ENCODE measurements at regions not wholly inside any gene's neighbourhood (a gene's known extent, or its start where the extent isn't known, plus 50 kb on each side); places are given as distances from the start of the nearest gene placed in this dataset.

DNA sequence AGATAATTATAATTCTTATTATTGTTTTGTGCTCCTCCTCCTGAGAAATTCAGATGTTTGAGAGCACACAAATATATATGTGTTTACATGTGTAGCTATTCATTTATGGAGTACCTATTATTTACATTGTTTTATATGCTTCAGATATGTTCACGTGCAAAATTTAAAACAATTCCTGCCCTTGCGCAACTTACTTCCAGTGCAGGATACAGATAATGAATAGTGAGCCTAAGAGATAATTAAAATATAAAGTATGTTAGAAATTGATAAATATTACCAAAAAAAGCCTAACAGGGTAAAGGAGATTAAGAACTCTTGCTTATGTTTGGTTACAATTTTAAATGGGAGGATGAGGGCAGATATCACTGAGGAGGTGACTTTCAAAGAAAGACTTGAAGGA, 81.7 kb upstream of the DPH6 start:
- H3K36me3 ChIP-seq = no peaks in the 10 kb centered on the region
- H3K27ac ChIP-seq = no peak overlapping the region
- no peaks in the 10 kb centered on the region for H3K27me3 ChIP-seq (ENCODE audit: insufficient read depth, low read depth, severe bottlenecking)
- no peak for DNase-seq
- TF ChIP-seq, protein P1, sequence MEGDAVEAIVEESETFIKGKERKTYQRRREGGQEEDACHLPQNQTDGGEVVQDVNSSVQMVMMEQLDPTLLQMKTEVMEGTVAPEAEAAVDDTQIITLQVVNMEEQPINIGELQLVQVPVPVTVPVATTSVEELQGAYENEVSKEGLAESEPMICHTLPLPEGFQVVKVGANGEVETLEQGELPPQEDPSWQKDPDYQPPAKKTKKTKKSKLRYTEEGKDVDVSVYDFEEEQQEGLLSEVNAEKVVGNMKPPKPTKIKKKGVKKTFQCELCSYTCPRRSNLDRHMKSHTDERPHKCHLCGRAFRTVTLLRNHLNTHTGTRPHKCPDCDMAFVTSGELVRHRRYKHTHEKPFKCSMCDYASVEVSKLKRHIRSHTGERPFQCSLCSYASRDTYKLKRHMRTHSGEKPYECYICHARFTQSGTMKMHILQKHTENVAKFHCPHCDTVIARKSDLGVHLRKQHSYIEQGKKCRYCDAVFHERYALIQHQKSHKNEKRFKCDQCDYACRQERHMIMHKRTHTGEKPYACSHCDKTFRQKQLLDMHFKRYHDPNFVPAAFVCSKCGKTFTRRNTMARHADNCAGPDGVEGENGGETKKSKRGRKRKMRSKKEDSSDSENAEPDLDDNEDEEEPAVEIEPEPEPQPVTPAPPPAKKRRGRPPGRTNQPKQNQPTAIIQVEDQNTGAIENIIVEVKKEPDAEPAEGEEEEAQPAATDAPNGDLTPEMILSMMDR (IDR thresholded peaks at IDR 0.05; ENCODE audit: low read depth, low read length) = no peak
- no peaks in the 10 kb centered on the region for H3K9me3 ChIP-seq (ENCODE audit: severe bottlenecking)
- no peak overlapping the region for H3K4me3 ChIP-seq (ENCODE audit: low read depth, low read length)

- DNase-seq = no peak
- no peaks in the 10 kb centered on the region for H3K36me3 ChIP-seq
- no peaks in the 10 kb centered on the region for H3K27me3 ChIP-seq (ENCODE audit: insufficient read depth, low read depth, severe bottlenecking)
- no peak overlapping the region for H3K27ac ChIP-seq
- H3K4me3 ChIP-seq (ENCODE audit: low read depth, low read length) = no peak overlapping the region
- TF ChIP-seq, protein P1 (IDR thresholded peaks at IDR 0.05; ENCODE audit: low read depth, low read length) = no peak
- no peaks in the 10 kb centered on the region for H3K9me3 ChIP-seq (ENCODE audit: severe bottlenecking)
These were observed 83.8 kb upstream of the DPH6 start for GRCh38 chr15:35629766-35630165.

GRCh38 chr15:35630532-35630931, 84.6 kb upstream of the DPH6 start:
- no peak for DNase-seq
- TF ChIP-seq, protein P1 (IDR thresholded peaks at IDR 0.05; ENCODE audit: low read depth, low read length) = no peak
- H3K9me3 ChIP-seq (ENCODE audit: severe bottlenecking) = no peaks in the 10 kb centered on the region
- H3K27ac ChIP-seq = no peak overlapping the region
- H3K4me3 ChIP-seq (ENCODE audit: low read depth, low read length) = no peak overlapping the region
- H3K27me3 ChIP-seq (ENCODE audit: insufficient read depth, low read depth, severe bottlenecking) = no peaks in the 10 kb centered on the region
- no peaks in the 10 kb centered on the region for H3K36me3 ChIP-seq

DNA sequence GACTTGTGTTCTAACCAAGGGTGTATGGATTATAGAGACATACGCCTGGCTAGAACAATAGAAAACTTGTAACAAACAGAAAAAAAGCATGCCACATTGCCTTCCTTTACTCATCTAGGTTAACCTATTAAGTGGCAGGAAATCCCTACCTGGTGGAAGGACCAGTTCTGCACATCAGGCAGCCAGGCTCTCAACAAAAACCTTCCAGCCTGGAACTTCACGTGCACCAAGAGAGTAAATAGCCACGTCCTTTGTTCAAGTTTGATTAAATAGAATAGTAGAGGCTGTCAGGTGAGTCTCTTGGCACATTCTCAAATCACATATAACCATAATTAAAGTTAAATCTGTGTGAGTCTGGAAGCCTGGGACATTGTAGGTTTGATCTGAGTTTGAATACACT, 85.0 kb upstream of the DPH6 start:
- TF ChIP-seq, protein P1 (IDR thresholded peaks at IDR 0.05; ENCODE audit: low read depth, low read length) = no peak
- Histone ChIP-seq H3K27ac (no peak overlapping the region), H3K4me3 (ENCODE audit: low read depth, low read length) (no peak overlapping the region), H3K9me3 (ENCODE audit: severe bottlenecking) (no peaks in the 10 kb centered on the region), H3K27me3 (ENCODE audit: insufficient read depth, low read depth, severe bottlenecking) (no peaks in the 10 kb centered on the region), H3K36me3 (no peaks in the 10 kb centered on the region)
- DNase-seq = no peak

DNA sequence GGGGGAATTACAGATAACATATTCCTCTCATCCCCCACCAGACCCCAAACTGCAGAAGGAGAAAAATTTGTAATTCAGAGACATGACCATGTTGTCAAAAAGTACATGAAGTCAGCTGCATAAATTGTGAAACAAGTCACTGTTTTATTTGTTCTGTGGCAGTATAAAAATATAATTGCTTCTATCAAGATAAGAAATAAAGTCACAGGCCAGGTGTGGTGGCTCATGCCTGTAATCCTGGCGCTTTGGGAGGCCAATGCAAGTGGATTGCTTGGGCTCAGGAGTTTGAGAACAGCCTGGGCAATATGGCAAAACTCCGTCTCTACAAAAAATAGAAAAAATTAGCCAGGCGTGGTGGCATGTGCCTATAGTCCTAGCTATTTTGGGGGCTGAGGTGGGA, 87.7 kb upstream of the DPH6 start:
- TF ChIP-seq, protein P1 (IDR thresholded peaks at IDR 0.05; ENCODE audit: low read depth, low read length) = no peak
- DNase-seq = no peak
- Histone ChIP-seq H3K27ac (no peak overlapping the region), H3K27me3 (ENCODE audit: insufficient read depth, low read depth, severe bottlenecking) (no peaks in the 10 kb centered on the region), H3K9me3 (ENCODE audit: severe bottlenecking) (no peaks in the 10 kb centered on the region), H3K4me3 (ENCODE audit: low read depth, low read length) (no peak overlapping the region), H3K36me3 (no peaks in the 10 kb centered on the region)

DNA sequence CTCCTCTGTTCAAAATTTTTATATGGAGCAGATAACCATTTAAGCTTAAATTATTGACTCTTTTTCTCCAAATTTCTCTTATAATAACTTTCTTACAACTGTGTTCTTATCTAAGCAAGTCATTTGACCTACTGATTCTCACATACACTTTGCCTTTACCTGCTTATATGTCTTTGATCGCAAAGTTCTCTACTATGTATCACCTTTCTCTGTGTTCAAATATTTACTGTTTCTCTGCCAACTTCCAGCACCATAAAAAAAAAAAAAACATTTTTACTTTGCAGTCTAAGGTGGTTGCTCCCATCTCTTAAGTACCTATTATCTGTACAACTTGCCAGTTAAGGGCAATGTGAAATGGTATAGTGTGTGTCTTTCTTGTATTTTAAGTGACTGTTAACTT, 100.8 kb upstream of the DPH6 start:
- Histone ChIP-seq H3K27ac (no peak overlapping the region), H3K36me3 (no peaks in the 10 kb centered on the region), H3K9me3 (ENCODE audit: severe bottlenecking) (no peaks in the 10 kb centered on the region), H3K4me3 (ENCODE audit: low read depth, low read length) (no peak overlapping the region), H3K27me3 (ENCODE audit: insufficient read depth, low read depth, severe bottlenecking) (no peaks in the 10 kb centered on the region)
- DNase-seq = no peak
- TF ChIP-seq, protein P1 (IDR thresholded peaks at IDR 0.05; ENCODE audit: low read depth, low read length) = no peak
